D721Med (cell line): ENCODE measurements at regions not wholly inside any gene's neighbourhood (a gene's known extent, or its start where the extent isn't known, plus 50 kb on each side); places are given as distances from the start of the nearest gene placed in this dataset.

Experiments used
- DNase-seq: peaks from one replicate; pipeline ENCODE4 v3.0.0; 2011; ENCODE audit warnings: low spot score; ENCODE audit not compliant: insufficient read length
- FAIRE-seq: peaks from 2 replicates; lab custom pipeline; 2011; peaks lifted over from hg19 to GRCh38; lab: Jason Lieb, UNC
- CTCF ChIP-seq: IDR thresholded peaks from 2 replicates; pipeline ENCODE4 v1.5.1; 2012; ENCODE audit warnings: mild to moderate bottlenecking, control low read depth; ENCODE audit not compliant: insufficient read depth; ENCODE audit errors: missing control alignments

GRCh38 chr15:87133704-87134103 lies 1054.0 kb downstream of the AGBL1 start:
- DNase-seq, result no peak
- no peak for FAIRE-seq

GRCh38 chr15:87131067-87131466 lies 1051.4 kb downstream of the AGBL1 start:
- DNase-seq (no peak), FAIRE-seq (no peak)
- TF ChIP-seq CTCF, result no peak

More at GRCh38 chr15:87133704-87134103, 1054.0 kb downstream of the AGBL1 start:
- TF ChIP-seq CTCF, result no peak

GRCh38 chr15:87129916-87130315 lies 1050.2 kb downstream of the AGBL1 start:
- no peak for TF ChIP-seq CTCF
- FAIRE-seq (no peak), DNase-seq (no peak)

GRCh38 chr15:87123676-87124382 lies 1044.2 kb downstream of the AGBL1 start:
- TF ChIP-seq CTCF, result no peak
- DNase-seq, result no peak
- FAIRE-seq, result no peak

- TF ChIP-seq CTCF, result no peak
- no peak for DNase-seq
- no peak for FAIRE-seq
These were observed 1041.7 kb downstream of the AGBL1 start for GRCh38 chr15:87121336-87121735.

- FAIRE-seq, result no peak
- TF ChIP-seq CTCF, result no peak
- no peak for DNase-seq
These were observed 1040.9 kb downstream of the AGBL1 start for GRCh38 chr15:87120555-87120954.

GRCh38 chr15:87118846-87119245 lies 1039.2 kb downstream of the AGBL1 start:
- no peak for TF ChIP-seq CTCF
- no peak for FAIRE-seq
- DNase-seq, result no peak
